H1 (cell line): ENCODE measurements at regions not wholly inside any gene's neighbourhood (a gene's known extent, or its start where the extent isn't known, plus 50 kb on each side); places are given as distances from the start of the nearest gene placed in this dataset.

Experiments used
- CTCF ChIA-PET: fragments of 300-600 bp; sonication (Branson Sonifier 250); formaldehyde crosslinking; loops from one replicate; lab custom pipeline; 2021; ENCODE audit not compliant: partially characterized antibody; lab: Charles Lee
- POLR2A ChIA-PET: fragments of 300-600 bp; sonication (Branson Sonifier 250); formaldehyde crosslinking; loops from one replicate; lab custom pipeline; 2021; ENCODE audit warnings: inconsistent platforms; ENCODE audit not compliant: partially characterized antibody; lab: Charles Lee
- DNase-seq, 2 experiments: peaks; one replicate each; pipeline versions ENCODE4 v3.0.0 to v3.0.0-alpha.2; 2010 to 2022; ENCODE audit warnings: low spot score in 2 of 2, low read depth in 1 of 2, mixed read lengths in 1 of 2
- FAIRE-seq: peaks from 2 replicates; lab custom pipeline; 2011; peaks lifted over from hg19 to GRCh38; lab: Jason Lieb, UNC
- H2AFZ ChIP-seq: 2 replicates; pipeline ENCODE4 v1.8.1; 2012; ENCODE audit warnings: low read length, inconsistent platforms
- H2AK5ac ChIP-seq: 2 replicates; pipeline ENCODE4 v1.6.1; 2013; ENCODE audit warnings: low read depth, low read length
- H2BK120ac ChIP-seq: replicated peaks from 2 replicates; pipeline ENCODE3; 2013; ENCODE audit warnings: low read depth, low read length, inconsistent platforms
- H2BK12ac ChIP-seq: 2 replicates; pipeline ENCODE4 v1.6.1; 2013; ENCODE audit warnings: low read depth, low read length
- H2BK15ac ChIP-seq: 2 replicates; pipeline ENCODE4 v1.6.1; 2013; ENCODE audit warnings: low read length
- H2BK20ac ChIP-seq: 2 replicates; pipeline ENCODE4 v1.6.1; 2013; ENCODE audit warnings: low read length
- H2BK5ac ChIP-seq: 2 replicates; pipeline ENCODE4 v1.6.1; 2013; ENCODE audit warnings: low read depth, low read length
- H3K14ac ChIP-seq: 2 replicates; pipeline ENCODE4 v1.6.1; 2013; ENCODE audit warnings: inconsistent platforms; ENCODE audit not compliant: insufficient read length
- H3K18ac ChIP-seq: 2 replicates; pipeline ENCODE4 v1.6.1; 2013; ENCODE audit warnings: low read length; ENCODE audit errors: extremely low read depth
- H3K23ac ChIP-seq: 2 replicates; pipeline ENCODE4 v1.6.1; 2013; ENCODE audit warnings: inconsistent platforms; ENCODE audit not compliant: insufficient read length
- H3K23me2 ChIP-seq: 2 replicates; pipeline ENCODE4 v1.6.1; 2013; ENCODE audit warnings: low read depth, low read length
- H3K27ac ChIP-seq: 2 replicates; pipeline ENCODE4 v1.6.1; 2011; ENCODE audit warnings: low read depth, low read length, inconsistent platforms
- H3K27me3 ChIP-seq, 4 experiments: replicated peaks in 1 of 4; 1 replicate in 1 of 4; 2 replicates in 3 of 4; pipeline versions ENCODE4 v1.6.1 to v1.8.1; 2011 to 2013; ENCODE audit warnings: low read length in 3 of 4, mild to moderate bottlenecking in 3 of 4, inconsistent platforms in 2 of 4, mixed read lengths in 2 of 4, moderate library complexity in 1 of 4; ENCODE audit not compliant: control insufficient read depth in 3 of 4, insufficient read depth in 3 of 4; ENCODE audit errors: extremely low read depth in 1 of 4
- H3K36me3 ChIP-seq, 4 experiments: 2 replicates each; pipeline versions ENCODE4 v1.6.1 to v1.8.1; 2011 to 2013; ENCODE audit warnings: mild to moderate bottlenecking in 4 of 4, low read length in 3 of 4, moderate library complexity in 2 of 4, control low read depth in 1 of 4, inconsistent platforms in 1 of 4; ENCODE audit not compliant: insufficient read depth in 4 of 4, control insufficient read depth in 2 of 4
- H3K4ac ChIP-seq: replicated peaks from 2 replicates; pipeline ENCODE3; 2013; ENCODE audit warnings: low read length, low read depth, mixed read lengths, inconsistent platforms; ENCODE audit not compliant: insufficient read length
- H3K4me1 ChIP-seq, 4 experiments: replicated peaks in 1 of 4; 1 replicate in 1 of 4; 2 replicates in 3 of 4; pipeline versions ENCODE4 v1.6.1 to v1.8.1; 2011 to 2013; ENCODE audit warnings: low read length in 3 of 4, inconsistent platforms in 2 of 4, mixed read lengths in 1 of 4; ENCODE audit not compliant: insufficient read depth in 4 of 4, control insufficient read depth in 3 of 4
- H3K4me2 ChIP-seq, 2 experiments: 2 replicates each; pipeline versions ENCODE4 v1.6.1 to v1.8.1; 2011 to 2013; ENCODE audit warnings: low read depth in 2 of 2, low read length in 2 of 2, control low read depth in 1 of 2, inconsistent platforms in 1 of 2, mild to moderate bottlenecking in 1 of 2; ENCODE audit not compliant: insufficient read depth in 1 of 2
- H3K4me3 ChIP-seq, 4 experiments: fragments of 200-600, 300-600 bp in 1 of 4; sonication (generic), shearing (Covaris generic), sonication (Bioruptor Twin) in 1 of 4; 2 replicates each; pipeline versions ENCODE4 v1.5.1 to v1.8.1; 2011 to 2016; ENCODE audit warnings: low read length in 4 of 4, low read depth in 3 of 4, control low read depth in 2 of 4, inconsistent platforms in 2 of 4, mild to moderate bottlenecking in 2 of 4, mixed read lengths in 1 of 4, moderate library complexity in 1 of 4; ENCODE audit not compliant: insufficient read depth in 2 of 4; ENCODE audit errors: extremely low read depth in 1 of 4
- H3K56ac ChIP-seq: replicated peaks from 2 replicates; pipeline ENCODE3; 2013; ENCODE audit warnings: low read depth, mild to moderate bottlenecking, mixed read lengths, low read length, inconsistent platforms; ENCODE audit not compliant: insufficient read length
- H3K79me1 ChIP-seq: 2 replicates; pipeline ENCODE4 v1.6.1; 2013; ENCODE audit warnings: low read depth, low read length, control low read depth
- H3K79me2 ChIP-seq, 2 experiments: 2 replicates each; pipeline versions ENCODE4 v1.6.1 to v1.8.1; 2012 to 2013; ENCODE audit warnings: low read length in 2 of 2, mild to moderate bottlenecking in 2 of 2, inconsistent platforms in 1 of 2; ENCODE audit not compliant: insufficient read depth in 2 of 2, control insufficient read depth in 1 of 2
- H3K9ac ChIP-seq, 4 experiments: replicated peaks in 1 of 4; 1 replicate in 1 of 4; 2 replicates in 3 of 4; pipeline versions ENCODE4 v1.6.1 to v1.8.1; 2011 to 2013; ENCODE audit warnings: low read depth in 3 of 4, low read length in 3 of 4, control low read depth in 2 of 4, mild to moderate bottlenecking in 2 of 4, moderate library complexity in 2 of 4, inconsistent platforms in 1 of 4; ENCODE audit errors: extremely low read depth in 1 of 4
- H3K9me3 ChIP-seq, 2 experiments: 2 replicates each; pipeline versions ENCODE4 v1.6.1 to v1.8.1; 2012 to 2013; ENCODE audit warnings: mild to moderate bottlenecking in 2 of 2, moderate library complexity in 2 of 2, control low read depth in 1 of 2, inconsistent platforms in 1 of 2, low read depth in 1 of 2, low read length in 1 of 2, mixed read lengths in 1 of 2; ENCODE audit not compliant: insufficient read depth in 2 of 2
- H4K20me1 ChIP-seq, 2 experiments: replicated peaks in 1 of 2; 2 replicates each; pipeline versions ENCODE3 to v1.8.1; 2011 to 2013; ENCODE audit warnings: inconsistent platforms in 2 of 2, low read length in 2 of 2, mild to moderate bottlenecking in 1 of 2; ENCODE audit not compliant: insufficient read depth in 2 of 2, control insufficient read depth in 1 of 2
- H4K5ac ChIP-seq: 2 replicates; pipeline ENCODE4 v1.6.1; 2013; ENCODE audit warnings: low read length, low read depth, mixed read lengths, inconsistent platforms; ENCODE audit not compliant: insufficient read length
- H4K8ac ChIP-seq: 2 replicates; pipeline ENCODE4 v1.8.0; 2013; ENCODE audit warnings: mild to moderate bottlenecking, moderate library complexity, low read length, inconsistent platforms; ENCODE audit not compliant: insufficient read depth; ENCODE audit errors: extremely low read depth
- H4K91ac ChIP-seq: replicated peaks from 2 replicates; pipeline ENCODE3; 2013; ENCODE audit warnings: low read length, mixed read lengths, inconsistent platforms; ENCODE audit not compliant: insufficient read length
- WGBS, 2 experiments: shearing (Covaris generic) in 1 of 2; methylation state at CpG; one replicate each; pipeline versions ENCODE4 v1.1.6 to v1.1.7; 2013 to 2015; ENCODE audit warnings: low lambda C conversion rate in 2 of 2, mixed read lengths in 2 of 2, inconsistent platforms in 1 of 2, low coverage in 1 of 2, missing lambda C conversion rate in 1 of 2; ENCODE audit not compliant: insufficient replicate concordance in 2 of 2, insufficient coverage in 1 of 2, insufficient read length in 1 of 2; ENCODE audit errors: extremely low coverage in 1 of 2, missing lambda C conversion rate in 1 of 2; 5-methylcytosine and 5-hydroxymethylcytosine counted together

- WGBS, 2 experiments = 91% methylated on average over 2 of the region's 2 CpGs; no CpG with 5 or more reads in 1 of the 2 experiments
- FAIRE-seq (no peak), DNase-seq (no peak)
- no peak overlapping the region for H4K91ac ChIP-seq
- no peak overlapping the region for H2AFZ ChIP-seq
- peaks cover 0 to 5% of the 10 kb centered on the region in 2 experiments for H4K20me1 ChIP-seq
- ChIA-PET CTCF (no interaction called here), POLR2A (no interaction called here)
- peak overlapping the region; percentile 83 for H2BK20ac ChIP-seq
- H3K36me3 ChIP-seq = no peaks in the 10 kb centered on the region
- H3K79me1 ChIP-seq = no peaks in the 10 kb centered on the region
- no peak overlapping the region for H3K9ac ChIP-seq
- H3K9me3 ChIP-seq = no peaks in the 10 kb centered on the region
- no peaks in the 10 kb centered on the region for H3K79me2 ChIP-seq
- peak overlapping the region; percentile 94 for H2BK15ac ChIP-seq
- peak overlapping the region; percentile 69; the same call in 1 of the 2 replicates for H2BK5ac ChIP-seq
- H3K27me3 ChIP-seq = no peaks in the 10 kb centered on the region
- H3K56ac ChIP-seq = peak overlapping the region; percentile 96
- H3K4me2 ChIP-seq = no peak overlapping the region
- peak overlapping the region; percentile 4; the same call in 1 of the 2 replicates for H3K18ac ChIP-seq
- H3K4me1 ChIP-seq = peaks cover 5 to 12% (median 8%) of the 10 kb centered on the region in 4 experiments
- H4K5ac ChIP-seq = no peak overlapping the region
- no peak overlapping the region for H3K14ac ChIP-seq
- H3K27ac ChIP-seq = no peak overlapping the region
- peak overlapping the region; percentile 93; the same call in 1 of the 2 replicates for H2BK12ac ChIP-seq
- H4K8ac ChIP-seq = no peak overlapping the region; the same call in 1 of the 2 replicates
- peaks cover 19% of the 10 kb centered on the region; the same call in 1 of the 2 replicates for H3K23me2 ChIP-seq
- H3K23ac ChIP-seq = no peak overlapping the region
- no peak overlapping the region for H3K4me3 ChIP-seq
- H2AK5ac ChIP-seq = peak overlapping the region; percentile 96
- no peak overlapping the region for H3K4ac ChIP-seq
- no peak overlapping the region for H2BK120ac ChIP-seq
Measured at GRCh38 chr5:3784854-3785253, 189.2 kb downstream of the IRX1 start.
